ENCODE measurements at regions not wholly inside any gene's neighbourhood (a gene's known extent, or its start where the extent isn't known, plus 50 kb on each side); places are given as distances from the start of the nearest gene placed in this dataset.
A peak's percentile ranks its signal among the peaks of the same experiment; 100 is the strongest.
"Not testable (repeated sequence)": the region's sequence is repeated elsewhere in the genome, so short reads cannot be mapped to it uniquely, and the experiment has no call there.

- no peak for DNase-seq (ENCODE audit: low read depth)
These were observed 122.4 kb upstream of the NMUR2 start for GRCh38 chr5:152527358-152528052.

GRCh38 chr5:152529440-152529839 lies 124.4 kb upstream of the NMUR2 start:
- DNase-seq (ENCODE audit: low read depth), result no peak

GRCh38 chr5:152532714-152533113 lies 127.6 kb upstream of the NMUR2 start:
- peak; percentile 35 for DNase-seq (ENCODE audit: low read depth)

GRCh38 chr5:152534641-152535040 lies 129.6 kb upstream of the NMUR2 start:
- no peak for DNase-seq (ENCODE audit: low read depth)

- DNase-seq (ENCODE audit: low read depth), result no peak
These were observed 137.7 kb upstream of the NMUR2 start for GRCh38 chr5:152542741-152543140.

- no peak for DNase-seq (ENCODE audit: low read depth)
These were observed 141.4 kb upstream of the NMUR2 start for GRCh38 chr5:152546493-152546892.

GRCh38 chr5:152547202-152547601 lies 142.1 kb upstream of the NMUR2 start:
- DNase-seq (ENCODE audit: low read depth), result no peak

GRCh38 chr5:152549709-152550108 lies 144.6 kb upstream of the NMUR2 start:
- DNase-seq (ENCODE audit: low read depth), result no peak

- no peak for DNase-seq (ENCODE audit: low read depth)
These were observed 146.0 kb upstream of the NMUR2 start for GRCh38 chr5:152551061-152551460.

- DNase-seq (ENCODE audit: low read depth), result no peak
These were observed 151.7 kb upstream of the NMUR2 start for GRCh38 chr5:152556784-152557183.

- DNase-seq (ENCODE audit: low read depth), result peak; percentile 15
These were observed 155.5 kb upstream of the NMUR2 start for GRCh38 chr5:152560512-152561137.

- no peak for DNase-seq (ENCODE audit: low read depth)
These were observed 162.9 kb upstream of the NMUR2 start for GRCh38 chr5:152568016-152568415.

- no peak for DNase-seq (ENCODE audit: low read depth)
These were observed 167.7 kb upstream of the NMUR2 start for GRCh38 chr5:152572812-152573211.

GRCh38 chr5:152584103-152584502 lies 179.0 kb upstream of the NMUR2 start:
- DNase-seq (ENCODE audit: low read depth), result no peak

- no peak for DNase-seq (ENCODE audit: low read depth)
These were observed 187.3 kb upstream of the NMUR2 start for GRCh38 chr5:152592416-152592815.

- DNase-seq (ENCODE audit: low read depth), result no peak
These were observed 188.3 kb upstream of the NMUR2 start for GRCh38 chr5:152593388-152593787.

GRCh38 chr5:152595405-152595804 lies 190.3 kb upstream of the NMUR2 start:
- no peak for DNase-seq (ENCODE audit: low read depth)

- no peak for DNase-seq (ENCODE audit: low read depth)
These were observed 194.0 kb upstream of the NMUR2 start for GRCh38 chr5:152599096-152599495.

GRCh38 chr5:152601806-152602732 lies 197.0 kb upstream of the NMUR2 start:
- DNase-seq (ENCODE audit: low read depth), result no peak

- not testable (repeated sequence) for DNase-seq (ENCODE audit: low read depth)
These were observed 201.0 kb upstream of the NMUR2 start for GRCh38 chr5:152606050-152606449.

- DNase-seq (ENCODE audit: low read depth), result no peak
These were observed 201.8 kb upstream of the NMUR2 start for GRCh38 chr5:152606776-152607364.

- no peak for DNase-seq (ENCODE audit: low read depth)
These were observed 202.5 kb upstream of the NMUR2 start for GRCh38 chr5:152607401-152608160.

Measured in HS-5 (cell line).